HG03439 (cell line): ENCODE measurements at regions not wholly inside any gene's neighbourhood (a gene's known extent, or its start where the extent isn't known, plus 50 kb on each side); places are given as distances from the start of the nearest gene placed in this dataset.

Source experiments
- ATAC-seq: cut with Tn5 transposase; IDR thresholded peaks from one replicate; pipeline ENCODE4 v1.9.1; 2021; ENCODE audit warnings: mild to moderate bottlenecking, moderate library complexity; ENCODE audit not compliant: unreplicated experiment

- no peak for ATAC-seq
Observed at GRCh38 chr1:93013145-93014065, 52.1 kb upstream of the DIPK1A start.

- no peak for ATAC-seq
Observed at GRCh38 chr1:93014168-93014567, 52.9 kb upstream of the DIPK1A start.

GRCh38 chr1:93015590-93015989, 54.3 kb upstream of the DIPK1A start:
- ATAC-seq = no peak

GRCh38 chr1:93016171-93016570, 54.9 kb upstream of the DIPK1A start:
- ATAC-seq = no peak

- peak; percentile 57 for ATAC-seq
Observed at GRCh38 chr1:93021539-93022134, 57.4 kb upstream of the MTF2 start.

GRCh38 chr1:93022580-93022979, 56.5 kb upstream of the MTF2 start:
- no peak for ATAC-seq

- no peak for ATAC-seq
Observed at GRCh38 chr1:93023281-93023680, 55.8 kb upstream of the MTF2 start.

- ATAC-seq = no peak
Observed at GRCh38 chr1:93025572-93025971, 53.5 kb upstream of the MTF2 start.

- ATAC-seq = no peak
Observed at GRCh38 chr1:93028542-93028941, 50.5 kb upstream of the MTF2 start.
